H9 (cell line): ENCODE measurements at regions not wholly inside any gene's neighbourhood (a gene's known extent, or its start where the extent isn't known, plus 50 kb on each side); places are given as distances from the start of the nearest gene placed in this dataset.

Experiments
- DNase-seq: peaks from one replicate; pipeline ENCODE4 v3.0.0-alpha.2; 2017
- H2AFZ ChIP-seq: one replicate; pipeline ENCODE4 v1.6.1; 2013; ENCODE audit warnings: mild to moderate bottlenecking, low read length, control low read depth, moderate library complexity
- H2AK5ac ChIP-seq: 2 replicates; pipeline ENCODE4 v1.6.1; 2013; ENCODE audit warnings: low read length, control low read depth, mixed read lengths; ENCODE audit not compliant: insufficient read length
- H2BK120ac ChIP-seq: one replicate; pipeline ENCODE4 v1.6.1; 2013; ENCODE audit warnings: low read depth, mild to moderate bottlenecking, low read length, control low read depth, inconsistent platforms; ENCODE audit not compliant: poor library complexity, severe bottlenecking
- H2BK12ac ChIP-seq: 2 replicates; pipeline ENCODE4 v1.6.1; 2013; ENCODE audit warnings: low read length, control low read depth, mixed read lengths, low read depth; ENCODE audit not compliant: insufficient read length
- H2BK15ac ChIP-seq: 2 replicates; pipeline ENCODE4 v1.6.1; 2013; ENCODE audit warnings: low read depth, low read length, control low read depth
- H2BK20ac ChIP-seq: one replicate; pipeline ENCODE4 v1.6.1; 2013; ENCODE audit warnings: low read depth, mild to moderate bottlenecking, low read length, control low read depth, inconsistent platforms; ENCODE audit not compliant: poor library complexity, severe bottlenecking
- H2BK5ac ChIP-seq: 2 replicates; pipeline ENCODE4 v1.6.1; 2013; ENCODE audit warnings: low read length, control low read depth, mixed read lengths; ENCODE audit not compliant: insufficient read length
- H3K14ac ChIP-seq: 2 replicates; pipeline ENCODE4 v1.6.1; 2013; ENCODE audit warnings: low read length, control low read depth; ENCODE audit not compliant: insufficient read depth
- H3K18ac ChIP-seq: 2 replicates; pipeline ENCODE4 v1.6.1; 2013; ENCODE audit warnings: low read depth, mild to moderate bottlenecking, mixed read lengths, low read length, control low read depth; ENCODE audit not compliant: insufficient read length
- H3K23ac ChIP-seq: 2 replicates; pipeline ENCODE4 v1.6.1; 2013; ENCODE audit warnings: low read length, control low read depth, mixed read lengths, low read depth; ENCODE audit not compliant: insufficient read length
- H3K23me2 ChIP-seq: 2 replicates; pipeline ENCODE4 v1.6.1; 2013; ENCODE audit warnings: low read depth, mild to moderate bottlenecking, mixed read lengths, low read length, control low read depth; ENCODE audit not compliant: insufficient read length, poor library complexity, severe bottlenecking
- H3K27ac ChIP-seq: 2 replicates; pipeline ENCODE4 v1.5.1; 2013; ENCODE audit warnings: low read length, control low read depth, mixed read lengths, low read depth; ENCODE audit not compliant: insufficient read length
- H3K27me3 ChIP-seq: 2 replicates; pipeline ENCODE4 v1.6.1; 2013; ENCODE audit warnings: low read length, control low read depth, inconsistent platforms; ENCODE audit not compliant: insufficient read depth
- H3K4ac ChIP-seq: 2 replicates; pipeline ENCODE4 v1.6.1; 2013; ENCODE audit warnings: low read depth, mild to moderate bottlenecking, control low read depth, inconsistent platforms, low read length, moderate library complexity
- H3K4me1 ChIP-seq: 2 replicates; pipeline ENCODE4 v1.6.1; 2013; ENCODE audit warnings: low read length, control low read depth, inconsistent platforms; ENCODE audit not compliant: insufficient read depth
- H3K4me2 ChIP-seq: 2 replicates; pipeline ENCODE4 v1.6.1; 2013; ENCODE audit warnings: low read length, control low read depth, mixed read lengths; ENCODE audit not compliant: insufficient read length, insufficient read depth
- H3K56ac ChIP-seq: 2 replicates; pipeline ENCODE4 v1.6.1; 2013; ENCODE audit warnings: low read depth, mild to moderate bottlenecking, mixed read lengths, low read length, control low read depth; ENCODE audit not compliant: insufficient read length
- H3K79me1 ChIP-seq: 2 replicates; pipeline ENCODE4 v1.6.1; 2013; ENCODE audit warnings: low read depth, mild to moderate bottlenecking, moderate library complexity, low read length, control low read depth, inconsistent platforms; ENCODE audit not compliant: insufficient read depth, poor library complexity, severe bottlenecking
- H3K79me2 ChIP-seq: 2 replicates; pipeline ENCODE4 v1.6.1; 2013; ENCODE audit warnings: low read length, control low read depth, inconsistent platforms; ENCODE audit not compliant: insufficient read depth
- H3K9ac ChIP-seq: 2 replicates; pipeline ENCODE4 v1.6.1; 2013; ENCODE audit warnings: low read length, control low read depth, mixed read lengths; ENCODE audit not compliant: insufficient read length; ENCODE audit errors: extremely low read depth
- H3K9me3 ChIP-seq: one replicate; pipeline ENCODE4 v1.6.1; 2013; ENCODE audit warnings: low read depth, low read length, inconsistent platforms; ENCODE audit not compliant: control insufficient read depth
- H3T11ph ChIP-seq: one replicate; pipeline ENCODE4 v1.6.1; 2013; ENCODE audit warnings: mild to moderate bottlenecking, low read length, control low read depth, inconsistent platforms
- H4K20me1 ChIP-seq: one replicate; pipeline ENCODE4 v1.6.1; 2013; ENCODE audit not compliant: control insufficient read depth, insufficient read length, insufficient read depth
- H4K5ac ChIP-seq: 2 replicates; pipeline ENCODE4 v1.6.1; 2013; ENCODE audit warnings: low read depth, mild to moderate bottlenecking, mixed read lengths, low read length, control low read depth; ENCODE audit not compliant: insufficient read length
- H4K8ac ChIP-seq: replicated peaks from 2 replicates; pipeline ENCODE4 v1.6.1; 2013; ENCODE audit warnings: low read length, control low read depth, mixed read lengths, low read depth; ENCODE audit not compliant: insufficient read length
- H4K91ac ChIP-seq: 2 replicates; pipeline ENCODE4 v1.6.1; 2013; ENCODE audit warnings: low read depth, mild to moderate bottlenecking, moderate library complexity, mixed read lengths, low read length, control low read depth; ENCODE audit not compliant: insufficient read length
- H3K27ac Mint-ChIP-seq, 3 experiments: 2 replicates in 2 of 3; 3 replicates in 1 of 3; pipeline ENCODE4 v1.8.0; 2020 to 2021; ENCODE audit warnings: mixed read lengths in 3 of 3, mild to moderate bottlenecking in 1 of 3, moderate library complexity in 1 of 3
- H3K27me3 Mint-ChIP-seq: 2 replicates; pipeline ENCODE4 v1.8.0; 2021; ENCODE audit warnings: low read depth, mild to moderate bottlenecking, moderate library complexity, mixed read lengths
- H3K36me3 Mint-ChIP-seq, 3 experiments: 2 replicates in 2 of 3; 3 replicates in 1 of 3; pipeline ENCODE4 v1.8.0; 2020 to 2021; ENCODE audit warnings: low read depth in 3 of 3, mixed read lengths in 3 of 3; ENCODE audit not compliant: insufficient read depth in 1 of 3
- H3K4me1 Mint-ChIP-seq, 2 experiments: 2 replicates each; pipeline ENCODE4 v1.8.0; 2020; ENCODE audit warnings: mixed read lengths in 2 of 2
- H3K4me3 Mint-ChIP-seq, 2 experiments: 2 replicates in 1 of 2; 3 replicates in 1 of 2; pipeline ENCODE4 v1.8.0; 2020 to 2021; ENCODE audit warnings: mild to moderate bottlenecking in 2 of 2, mixed read lengths in 2 of 2, moderate library complexity in 1 of 2
- H3K9me3 Mint-ChIP-seq, 2 experiments: 2 replicates in 1 of 2; 3 replicates in 1 of 2; pipeline ENCODE4 v1.8.0; 2020; ENCODE audit warnings: mild to moderate bottlenecking in 2 of 2, mixed read lengths in 2 of 2, moderate library complexity in 1 of 2
- CTCF ChIP-seq: fragments of 200-600 bp; sonication (generic); conservative IDR thresholded peaks from 3 replicates; pipeline ENCODE4 v1.8.0; 2021; ENCODE audit warnings: antibody characterized with exemption, mild to moderate bottlenecking
- WGBS: extraction: QIAGEN DNeasy Blood & Tissue Kit; methylation state at CpG from one replicate; pipeline ENCODE4 v1.1.7; 2013; ENCODE audit warnings: missing lambda C conversion rate, low lambda C conversion rate, mixed read lengths; ENCODE audit not compliant: insufficient read length; ENCODE audit errors: extremely low coverage; 5-methylcytosine and 5-hydroxymethylcytosine counted together

GRCh38 chr4:123257591-123257990 is 139.0 kb upstream of the SPRY1 start:
- H3K56ac ChIP-seq = no peak overlapping the region
- Mint-ChIP-seq H3K9me3 (no peaks in the 10 kb centered on the region), H3K27me3 (no peaks in the 10 kb centered on the region), H3K27ac (peak overlapping the region in 1 of 3 experiments; percentile 12; a peak in 1 of 7 replicates), H3K4me3 (no peak overlapping the region), H3K4me1 (no peaks in the 10 kb centered on the region), H3K36me3 (no peaks in the 10 kb centered on the region)
- H2BK20ac ChIP-seq = no peak overlapping the region
- no peak overlapping the region for H4K8ac ChIP-seq
- H2BK12ac ChIP-seq = no peak overlapping the region
- no peak overlapping the region for H3K9ac ChIP-seq
- H3K4ac ChIP-seq = no peak overlapping the region
- H3K23ac ChIP-seq = no peak overlapping the region
- H2AK5ac ChIP-seq = no peak overlapping the region
- H4K91ac ChIP-seq = no peak overlapping the region
- no peak for DNase-seq
- no peaks in the 10 kb centered on the region for H3K27me3 ChIP-seq
- no peak overlapping the region for H2BK15ac ChIP-seq
- no peaks in the 10 kb centered on the region for H3K79me1 ChIP-seq
- H2BK5ac ChIP-seq = no peak overlapping the region
- no CpG with 5 or more reads among the region's 4 CpGs for WGBS
- no peak overlapping the region for H3K14ac ChIP-seq
- no peak overlapping the region for H4K5ac ChIP-seq
- no peak overlapping the region for H2BK120ac ChIP-seq
- H3K18ac ChIP-seq = no peak overlapping the region
- no peak for TF ChIP-seq CTCF
- no peaks in the 10 kb centered on the region for H4K20me1 ChIP-seq
- H3K23me2 ChIP-seq = no peaks in the 10 kb centered on the region
- no peak overlapping the region for H3T11ph ChIP-seq
- H3K4me1 ChIP-seq = no peaks in the 10 kb centered on the region
- H3K4me2 ChIP-seq = no peak overlapping the region
- no peak overlapping the region for H3K27ac ChIP-seq
- H2AFZ ChIP-seq = no peak overlapping the region
- H3K9me3 ChIP-seq = no peaks in the 10 kb centered on the region
- H3K79me2 ChIP-seq = no peaks in the 10 kb centered on the region
